ENCODE measurements at regions not wholly inside any gene's neighbourhood (a gene's known extent, or its start where the extent isn't known, plus 50 kb on each side); places are given as distances from the start of the nearest gene placed in this dataset.

DNA sequence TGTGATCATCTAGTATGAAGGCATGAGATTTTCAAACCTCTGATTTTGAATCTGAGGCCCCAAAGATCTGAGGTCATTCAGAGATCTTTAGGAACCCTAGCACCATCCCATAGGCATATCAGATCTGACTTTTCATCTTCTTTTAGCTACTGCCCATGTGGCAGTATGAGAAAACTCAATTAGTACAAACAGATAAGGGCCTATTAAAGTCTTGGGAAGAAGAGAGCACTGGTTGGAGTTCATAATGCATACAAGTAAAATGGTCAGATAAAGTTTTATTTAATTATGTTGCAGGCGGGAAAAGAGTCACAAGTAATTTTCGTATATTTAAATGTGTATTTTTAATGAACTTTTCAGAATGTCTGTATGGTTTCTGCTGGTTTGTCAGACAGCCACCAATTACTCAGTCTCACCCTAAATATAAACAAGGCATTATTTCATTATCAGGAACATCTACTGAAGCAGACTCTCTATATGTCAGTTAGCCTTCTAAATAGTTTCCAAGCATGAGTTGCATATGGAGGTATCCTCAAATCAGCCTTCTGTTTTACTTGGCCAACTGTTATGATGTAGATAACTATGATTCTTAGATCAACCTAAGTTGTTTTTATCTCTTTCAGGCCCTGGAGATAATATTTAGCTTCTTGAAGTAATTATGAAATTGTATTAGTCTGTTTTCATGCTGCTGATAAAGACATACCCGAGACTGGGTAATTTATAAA is 340.3 kb upstream of the TBC1D5 start:
- no peak overlapping the region for H3K4me3 ChIP-seq (ENCODE audit: control insufficient read depth in 2 of 3, extremely low read depth in 1 of 3, insufficient read depth in 2 of 3, low read depth in 1 of 3, low read length in 3 of 3)
- H3K27ac ChIP-seq (ENCODE audit: control insufficient read depth, insufficient read depth, low read length): no peak overlapping the region
- H3K4me2 ChIP-seq (ENCODE audit: control insufficient read depth, extremely low read depth, insufficient read depth, low read depth, low read length): no peak overlapping the region
- FAIRE-seq: no peak
- H4K20me1 ChIP-seq (ENCODE audit: control insufficient read depth, extremely low read depth, insufficient read depth, low read length): no peaks in the 10 kb centered on the region
- H3K4me1 ChIP-seq (ENCODE audit: control insufficient read depth, extremely low read depth, insufficient read depth, low read length): peaks cover 13% of the 10 kb centered on the region
- H3K9me1 ChIP-seq (ENCODE audit: control insufficient read depth, extremely low read depth, insufficient read depth, low read length): no peaks in the 10 kb centered on the region
- TF ChIP-seq, protein P1, sequence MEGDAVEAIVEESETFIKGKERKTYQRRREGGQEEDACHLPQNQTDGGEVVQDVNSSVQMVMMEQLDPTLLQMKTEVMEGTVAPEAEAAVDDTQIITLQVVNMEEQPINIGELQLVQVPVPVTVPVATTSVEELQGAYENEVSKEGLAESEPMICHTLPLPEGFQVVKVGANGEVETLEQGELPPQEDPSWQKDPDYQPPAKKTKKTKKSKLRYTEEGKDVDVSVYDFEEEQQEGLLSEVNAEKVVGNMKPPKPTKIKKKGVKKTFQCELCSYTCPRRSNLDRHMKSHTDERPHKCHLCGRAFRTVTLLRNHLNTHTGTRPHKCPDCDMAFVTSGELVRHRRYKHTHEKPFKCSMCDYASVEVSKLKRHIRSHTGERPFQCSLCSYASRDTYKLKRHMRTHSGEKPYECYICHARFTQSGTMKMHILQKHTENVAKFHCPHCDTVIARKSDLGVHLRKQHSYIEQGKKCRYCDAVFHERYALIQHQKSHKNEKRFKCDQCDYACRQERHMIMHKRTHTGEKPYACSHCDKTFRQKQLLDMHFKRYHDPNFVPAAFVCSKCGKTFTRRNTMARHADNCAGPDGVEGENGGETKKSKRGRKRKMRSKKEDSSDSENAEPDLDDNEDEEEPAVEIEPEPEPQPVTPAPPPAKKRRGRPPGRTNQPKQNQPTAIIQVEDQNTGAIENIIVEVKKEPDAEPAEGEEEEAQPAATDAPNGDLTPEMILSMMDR (optimal IDR thresholded peaks at IDR 0.05 in 1 of 3, IDR thresholded peaks at IDR 0.05 in 1 of 3, conservative IDR thresholded peaks at IDR 0.05 in 1 of 3; ENCODE audit: extremely low read depth in 1 of 3, insufficient read depth in 2 of 3, low read length in 3 of 3): no peak
- no peak for TF ChIP-seq EZH2 (IDR thresholded peaks at IDR 0.05; ENCODE audit: low read length)
- dilution Hi-C loops (cut with MboI; ENCODE audit: extremely low pct_ligation_motif_present, low sequenced_read_pairs): no loop called here
- DNase-seq (ENCODE audit: low read depth, low spot score): no peak
- H3K79me2 ChIP-seq (ENCODE audit: control insufficient read depth, insufficient read depth, low read length): no peaks in the 10 kb centered on the region
- no peak overlapping the region for H3K9ac ChIP-seq (ENCODE audit: control insufficient read depth, extremely low read depth, insufficient read depth, low read length)
- no peaks in the 10 kb centered on the region for H3K9me3 ChIP-seq (ENCODE audit: control insufficient read depth, low read depth, low read length)
- no peaks in the 10 kb centered on the region for H3K36me3 ChIP-seq (ENCODE audit: control insufficient read depth in 2 of 2, extremely low read depth in 1 of 2, insufficient read depth in 2 of 2, low read length in 2 of 2)
- H2AFZ ChIP-seq (ENCODE audit: control insufficient read depth, low read length): no peak overlapping the region
- no peaks in the 10 kb centered on the region for H3K27me3 ChIP-seq (ENCODE audit: control insufficient read depth, extremely low read depth, insufficient read depth, low read length)

GRCh38 chr3:18080198-18080689 is 337.8 kb upstream of the TBC1D5 start:
- FAIRE-seq (peak; percentile 63), DNase-seq (ENCODE audit: low read depth, low spot score) (no peak)
- H3K4me1 ChIP-seq (ENCODE audit: control insufficient read depth, extremely low read depth, insufficient read depth, low read length): peaks cover 13% of the 10 kb centered on the region
- peak overlapping the region; percentile 8 for H3K4me2 ChIP-seq (ENCODE audit: control insufficient read depth, extremely low read depth, insufficient read depth, low read depth, low read length)
- no peaks in the 10 kb centered on the region for H4K20me1 ChIP-seq (ENCODE audit: control insufficient read depth, extremely low read depth, insufficient read depth, low read length)
- no peaks in the 10 kb centered on the region for H3K79me2 ChIP-seq (ENCODE audit: control insufficient read depth, insufficient read depth, low read length)
- H3K27ac ChIP-seq (ENCODE audit: control insufficient read depth, insufficient read depth, low read length): no peak overlapping the region
- H3K27me3 ChIP-seq (ENCODE audit: control insufficient read depth, extremely low read depth, insufficient read depth, low read length): no peaks in the 10 kb centered on the region
- dilution Hi-C loops (cut with MboI; ENCODE audit: extremely low pct_ligation_motif_present, low sequenced_read_pairs): no loop called here
- no peaks in the 10 kb centered on the region for H3K9me3 ChIP-seq (ENCODE audit: control insufficient read depth, low read depth, low read length)
- TF ChIP-seq, protein P1 (optimal IDR thresholded peaks at IDR 0.05 in 1 of 3, IDR thresholded peaks at IDR 0.05 in 1 of 3, conservative IDR thresholded peaks at IDR 0.05 in 1 of 3; ENCODE audit: extremely low read depth in 1 of 3, insufficient read depth in 2 of 3, low read length in 3 of 3): no peak
- TF ChIP-seq EZH2 (IDR thresholded peaks at IDR 0.05; ENCODE audit: low read length): no peak
- H3K4me3 ChIP-seq (ENCODE audit: control insufficient read depth in 2 of 3, extremely low read depth in 1 of 3, insufficient read depth in 2 of 3, low read depth in 1 of 3, low read length in 3 of 3): no peak overlapping the region
- H3K9ac ChIP-seq (ENCODE audit: control insufficient read depth, extremely low read depth, insufficient read depth, low read length): no peak overlapping the region
- no peaks in the 10 kb centered on the region for H3K36me3 ChIP-seq (ENCODE audit: control insufficient read depth in 2 of 2, extremely low read depth in 1 of 2, insufficient read depth in 2 of 2, low read length in 2 of 2)
- H3K9me1 ChIP-seq (ENCODE audit: control insufficient read depth, extremely low read depth, insufficient read depth, low read length): no peaks in the 10 kb centered on the region
- no peak overlapping the region for H2AFZ ChIP-seq (ENCODE audit: control insufficient read depth, low read length)
